PC-9 (cell line): ENCODE measurements at regions not wholly inside any gene's neighbourhood (a gene's known extent, or its start where the extent isn't known, plus 50 kb on each side); places are given as distances from the start of the nearest gene placed in this dataset.

Experiments
- BruUV-seq: library from RNA; stranded (reverse); fragments of 400-500 nt; replicated peaks from 2 replicates; lab custom pipeline; 2021; lab: Mats Ljungman, UMichigan
- CTCF ChIA-PET: fragments of 300-600 bp; sonication (Branson Sonifier 250); formaldehyde crosslinking; loops from one replicate; lab custom pipeline; 2022; ENCODE audit warnings: antibody characterized with exemption; lab: Charles Lee
- POLR2A ChIA-PET: fragments of 300-600 bp; sonication (Branson Sonifier 250); formaldehyde crosslinking; loops from one replicate; lab custom pipeline; 2022; ENCODE audit warnings: antibody characterized with exemption; ENCODE audit not compliant: unreplicated experiment; lab: Charles Lee
- DNase-seq, 2 experiments: peaks; one replicate each; pipeline versions ENCODE4 v3.0.0 to v3.0.0-alpha.2; 2015 to 2022; ENCODE audit warnings: mixed read lengths in 1 of 2
- H2AFZ ChIP-seq: fragments of 200-600 bp; sonication (generic); 2 replicates; pipeline ENCODE4 v1.8.1; 2017; ENCODE audit warnings: antibody characterized with exemption
- H3F3A ChIP-seq: fragments of 200-600 bp; sonication (generic); 2 replicates; pipeline ENCODE4 v1.8.1; 2017; ENCODE audit warnings: antibody characterized with exemption, mild to moderate bottlenecking, low read depth; ENCODE audit not compliant: insufficient read depth
- H3K27ac ChIP-seq: fragments of 200-600 bp; sonication (generic); 2 replicates; pipeline ENCODE4 v1.6.1; 2016; ENCODE audit warnings: mixed run types
- H3K27me3 ChIP-seq: fragments of 200-600 bp; sonication (generic); 2 replicates; pipeline ENCODE4 v1.6.1; 2016; ENCODE audit warnings: low read depth, mixed run types; ENCODE audit not compliant: insufficient read depth
- H3K36me3 ChIP-seq: fragments of 200-600 bp; sonication (generic); 2 replicates; pipeline ENCODE4 v1.6.1; 2016; ENCODE audit warnings: low read depth, mixed run types
- H3K4me1 ChIP-seq: fragments of 200-600 bp; sonication (generic); replicated peaks from 2 replicates; pipeline ENCODE4 v1.6.1; 2016; ENCODE audit warnings: mixed run types; ENCODE audit not compliant: insufficient read depth
- H3K4me2 ChIP-seq: fragments of 200-600 bp; sonication (generic); 2 replicates; pipeline ENCODE4 v1.6.1; 2017; ENCODE audit warnings: mixed run types
- H3K4me3 ChIP-seq: fragments of 200-600 bp; sonication (generic); 2 replicates; pipeline ENCODE4 v1.6.1; 2016; ENCODE audit warnings: mixed run types
- H3K79me2 ChIP-seq: fragments of 200-600 bp; sonication (generic); 2 replicates; pipeline ENCODE4 v1.6.1; 2017; ENCODE audit warnings: low read depth, mixed run types
- H3K9me2 ChIP-seq: fragments of 200-600 bp; sonication (generic); 2 replicates; pipeline ENCODE4 v1.8.1; 2017; ENCODE audit warnings: mild to moderate bottlenecking; ENCODE audit not compliant: insufficient read depth
- H3K9me3 ChIP-seq: fragments of 200-600 bp; sonication (generic); 2 replicates; pipeline ENCODE4 v1.8.1; 2016; ENCODE audit warnings: low read depth; ENCODE audit not compliant: insufficient read depth
- H4K20me1 ChIP-seq: fragments of 200-600 bp; sonication (generic); 2 replicates; pipeline ENCODE4 v1.8.1; 2017; ENCODE audit not compliant: insufficient read depth
- CTCF ChIP-seq: fragments of 200-600 bp; sonication (generic); conservative IDR thresholded peaks from 2 replicates; pipeline ENCODE4 v1.6.1; 2017; ENCODE audit warnings: mixed run types, antibody characterized with exemption, mild to moderate bottlenecking, moderate library complexity
- EZH2 ChIP-seq: fragments of 200-600 bp; sonication (generic); IDR thresholded peaks from 2 replicates; pipeline ENCODE4 v1.8.0; 2017; ENCODE audit warnings: antibody characterized with exemption, low read depth
- intact Hi-C: fragments of 100-400 bp; cut with micrococcal nuclease; formaldehyde crosslinking; loops from one replicate; pipeline ENCODE4 v1.10.0; 2022; ENCODE audit not compliant: unreplicated experiment

- POLR2A ChIA-PET, result no interaction called here
- Histone ChIP-seq H2AFZ (no peak overlapping the region), H3F3A (no peaks in the 10 kb centered on the region), H3K36me3 (no peaks in the 10 kb centered on the region), H4K20me1 (no peaks in the 10 kb centered on the region), H3K27me3 (0 out of 2 replicates have a peak, but pooled peaks cover 5% of the 10 kb centered on the region), H3K4me3 (no peak overlapping the region), H3K4me2 (no peak overlapping the region), H3K27ac (no peak overlapping the region), H3K79me2 (no peaks in the 10 kb centered on the region), H3K4me1 (no peaks in the 10 kb centered on the region), H3K9me2 (no peaks in the 10 kb centered on the region), H3K9me3 (no peaks in the 10 kb centered on the region)
- no peak for TF ChIP-seq EZH2
- TF ChIP-seq CTCF, result no peak
- intact Hi-C loops, result no loop called here
- CTCF ChIA-PET, result no interaction called here
- no peak for DNase-seq
- no TSS peak for BruUV-seq
These were observed 190.4 kb downstream of the DRD1 start for GRCh38 chr5:175253597-175253996.

GRCh38 chr5:175252234-175252805 is 191.7 kb downstream of the DRD1 start:
- no peak overlapping the region for H2AFZ ChIP-seq
- POLR2A ChIA-PET, result no interaction called here
- H4K20me1 ChIP-seq, result no peaks in the 10 kb centered on the region
- BruUV-seq, result no TSS peak
- DNase-seq, result no peak
- TF ChIP-seq CTCF, result no peak
- H3K4me3 ChIP-seq, result no peak overlapping the region
- H3K27me3 ChIP-seq, result 0 out of 2 replicates have a peak, but pooled peaks cover 5% of the 10 kb centered on the region
- H3K79me2 ChIP-seq, result no peaks in the 10 kb centered on the region
- H3K9me3 ChIP-seq, result no peaks in the 10 kb centered on the region
- H3K4me2 ChIP-seq, result no peak overlapping the region
- no peaks in the 10 kb centered on the region for H3K9me2 ChIP-seq
- no peaks in the 10 kb centered on the region for H3F3A ChIP-seq
- CTCF ChIA-PET, result no interaction called here
- no peaks in the 10 kb centered on the region for H3K36me3 ChIP-seq
- intact Hi-C loops, result no loop called here
- H3K27ac ChIP-seq, result no peak overlapping the region
- no peaks in the 10 kb centered on the region for H3K4me1 ChIP-seq

GRCh38 chr5:175250426-175250825 is 193.6 kb downstream of the DRD1 start:
- no peak for TF ChIP-seq EZH2
- TF ChIP-seq CTCF, result no peak

More at GRCh38 chr5:175250426-175250825, 193.6 kb downstream of the DRD1 start:
- no peaks in the 10 kb centered on the region for H3K36me3 ChIP-seq
- H3K9me3 ChIP-seq, result no peaks in the 10 kb centered on the region
- no peaks in the 10 kb centered on the region for H3K4me1 ChIP-seq
- ChIA-PET CTCF (no interaction called here), POLR2A (no interaction called here)
- no peaks in the 10 kb centered on the region for H3K9me2 ChIP-seq
- intact Hi-C loops, result no loop called here
- no peak for DNase-seq
- BruUV-seq, result no TSS peak
- H3K27me3 ChIP-seq, result 0 out of 2 replicates have a peak, but pooled peaks cover 5% of the 10 kb centered on the region
- no peak overlapping the region for H2AFZ ChIP-seq
- no peak overlapping the region for H3K27ac ChIP-seq
- no peaks in the 10 kb centered on the region for H3K79me2 ChIP-seq
- no peak overlapping the region for H3K4me2 ChIP-seq
- no peak overlapping the region for H3K4me3 ChIP-seq
- H3F3A ChIP-seq, result no peaks in the 10 kb centered on the region
- no peaks in the 10 kb centered on the region for H4K20me1 ChIP-seq
